ENCODE measurements at regions not wholly inside any gene's neighbourhood (a gene's known extent, or its start where the extent isn't known, plus 50 kb on each side); places are given as distances from the start of the nearest gene placed in this dataset.

DNA sequence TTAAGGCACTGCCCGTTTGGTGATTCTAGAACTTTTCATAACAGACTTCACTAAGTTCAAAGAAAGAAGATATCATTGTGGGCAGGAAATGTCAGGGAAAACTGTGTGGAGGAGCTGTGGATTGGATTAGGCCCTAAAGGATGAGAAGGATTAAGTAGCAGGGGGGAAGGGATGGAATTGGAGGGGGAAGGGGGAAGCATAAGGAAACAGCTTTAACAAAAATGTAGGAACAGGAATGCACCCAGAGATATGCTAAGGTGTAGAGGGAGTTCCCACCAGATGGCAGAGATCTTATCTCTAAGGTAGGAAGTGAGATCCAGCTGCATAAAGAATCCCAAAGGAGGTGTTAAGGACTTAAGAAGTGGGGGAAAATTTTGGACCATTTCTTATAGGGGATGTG lies 114.5 kb downstream of the LARP7 start:
- H3K36me3 Mint-ChIP-seq, result no peaks in the 10 kb centered on the region
- POLR2A ChIA-PET, result no interaction called here
- peaks cover 2% of the 10 kb centered on the region for H3K4me1 Mint-ChIP-seq
- no peak overlapping the region for H3K4me3 Mint-ChIP-seq
- peaks cover 5% of the 10 kb centered on the region for H3K27me3 Mint-ChIP-seq
- no peaks in the 10 kb centered on the region for H3K9me3 Mint-ChIP-seq
- ATAC-seq (ENCODE audit: low read depth) (no peak), DNase-seq (no peak)
- no peak overlapping the region for H3K27ac Mint-ChIP-seq

GRCh38 chr4:112752061-112752460 lies 115.1 kb downstream of the LARP7 start:
- no peak overlapping the region for H3K4me3 Mint-ChIP-seq
- no peaks in the 10 kb centered on the region for H3K9me3 Mint-ChIP-seq
- ATAC-seq (ENCODE audit: low read depth) (no peak), DNase-seq (no peak)
- H3K27me3 Mint-ChIP-seq, result peaks cover 6% of the 10 kb centered on the region
- no peak overlapping the region for H3K27ac Mint-ChIP-seq
- peaks cover 2% of the 10 kb centered on the region for H3K4me1 Mint-ChIP-seq
- no peaks in the 10 kb centered on the region for H3K36me3 Mint-ChIP-seq
- POLR2A ChIA-PET, result no interaction called here

DNA sequence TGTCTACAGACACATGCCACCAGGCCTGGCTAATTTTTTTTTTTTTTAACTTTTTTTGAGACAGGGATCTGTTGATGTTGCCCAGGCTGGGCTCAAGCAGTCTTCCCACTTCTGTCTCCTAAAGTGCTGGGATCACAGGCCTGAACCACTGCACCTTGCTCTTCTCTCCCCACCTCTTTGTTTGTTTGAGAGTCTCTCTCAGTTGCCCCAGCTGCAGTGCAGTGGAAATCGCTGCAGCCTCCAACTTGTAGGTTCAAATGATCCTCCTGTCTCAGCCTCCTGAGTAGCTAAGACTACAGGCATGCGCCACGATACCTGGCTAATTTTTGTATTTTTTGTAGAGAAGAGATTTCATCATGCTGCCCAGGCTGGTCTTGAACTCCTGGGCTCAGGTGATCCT lies 115.6 kb downstream of the LARP7 start:
- H3K27me3 Mint-ChIP-seq, result peaks cover 6% of the 10 kb centered on the region
- ATAC-seq (ENCODE audit: low read depth) (no peak), DNase-seq (no peak)
- no peak overlapping the region for H3K27ac Mint-ChIP-seq
- no peak overlapping the region for H3K4me3 Mint-ChIP-seq
- POLR2A ChIA-PET, result no interaction called here
- H3K36me3 Mint-ChIP-seq, result no peaks in the 10 kb centered on the region
- no peaks in the 10 kb centered on the region for H3K9me3 Mint-ChIP-seq
- peaks cover 2% of the 10 kb centered on the region for H3K4me1 Mint-ChIP-seq

DNA sequence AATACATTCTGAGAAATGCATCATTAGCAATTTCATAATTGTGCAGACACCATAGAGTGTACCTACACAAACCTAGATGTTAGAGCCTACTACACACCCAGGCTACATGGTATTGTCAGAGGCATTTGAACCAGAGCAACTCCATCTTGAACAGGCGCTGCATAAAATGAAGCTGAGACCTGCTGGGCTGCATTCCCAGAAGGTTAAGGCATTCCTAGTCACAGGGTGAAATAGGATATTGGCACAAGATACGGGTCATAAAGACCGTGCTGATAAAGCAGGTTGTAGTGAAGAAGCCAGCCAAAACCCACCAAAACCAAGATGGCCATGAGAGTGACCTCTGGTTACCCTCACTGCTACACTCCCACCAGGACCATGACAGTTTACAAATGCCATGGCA lies 116.4 kb downstream of the LARP7 start:
- H3K4me1 Mint-ChIP-seq, result peaks cover 2% of the 10 kb centered on the region
- no peak overlapping the region for H3K4me3 Mint-ChIP-seq
- no peak for DNase-seq
- POLR2A ChIA-PET, result no interaction called here
- H3K27ac Mint-ChIP-seq, result no peak overlapping the region
- no peak for ATAC-seq (ENCODE audit: low read depth)
- H3K27me3 Mint-ChIP-seq, result peaks cover 7% of the 10 kb centered on the region
- no peaks in the 10 kb centered on the region for H3K36me3 Mint-ChIP-seq
- H3K9me3 Mint-ChIP-seq, result no peaks in the 10 kb centered on the region

GRCh38 chr4:112759313-112759712 lies 122.4 kb downstream of the LARP7 start:
- DNase-seq, result no peak
- Mint-ChIP-seq H3K27ac (no peak overlapping the region), H3K36me3 (no peaks in the 10 kb centered on the region), H3K4me3 (no peak overlapping the region), H3K4me1 (peaks cover 2% of the 10 kb centered on the region), H3K9me3 (no peaks in the 10 kb centered on the region), H3K27me3 (peaks cover 5% of the 10 kb centered on the region)
- POLR2A ChIA-PET, result no interaction called here
- no peak for ATAC-seq (ENCODE audit: low read depth)

DNA sequence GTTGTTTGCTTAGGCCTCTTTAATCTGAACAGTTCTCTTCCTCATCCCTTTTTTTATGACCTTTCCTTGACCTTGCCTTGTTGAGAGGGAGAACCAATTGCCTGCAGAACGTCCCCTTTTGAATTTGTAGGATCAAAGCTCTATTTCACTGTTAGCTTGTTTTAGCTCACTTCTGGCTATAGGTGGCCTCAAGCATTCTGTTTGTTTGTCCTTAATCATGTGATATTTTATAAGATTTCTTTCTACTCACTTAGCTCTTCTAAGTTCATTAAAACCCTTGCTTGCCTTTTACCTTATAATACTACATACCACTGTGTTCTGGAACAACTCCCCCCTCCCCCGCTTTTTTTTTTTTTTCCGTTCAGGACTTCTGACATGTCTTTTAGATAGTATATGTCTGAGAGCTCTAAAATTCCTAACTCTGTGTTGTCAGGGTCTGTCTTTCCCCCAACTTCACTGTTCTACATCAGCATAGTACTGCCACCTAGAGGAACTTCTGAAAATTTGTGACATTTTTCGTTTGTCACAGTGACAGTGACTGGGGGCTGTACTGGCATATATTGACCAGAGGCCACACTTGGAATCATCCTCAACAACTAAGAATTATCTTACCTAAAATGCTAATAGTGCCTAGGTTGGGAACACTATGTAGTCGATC lies 128.5 kb downstream of the LARP7 start:
- Mint-ChIP-seq H3K36me3 (no peaks in the 10 kb centered on the region), H3K4me1 (no peaks in the 10 kb centered on the region), H3K4me3 (no peak overlapping the region), H3K27me3 (peaks cover 2% of the 10 kb centered on the region), H3K27ac (no peak overlapping the region), H3K9me3 (no peaks in the 10 kb centered on the region)
- ATAC-seq (ENCODE audit: low read depth), result peak; percentile 54
- POLR2A ChIA-PET, result no interaction called here
- DNase-seq, result no peak

- no peaks in the 10 kb centered on the region for H3K9me3 Mint-ChIP-seq
- peaks cover 2% of the 10 kb centered on the region for H3K27me3 Mint-ChIP-seq
- H3K36me3 Mint-ChIP-seq, result no peaks in the 10 kb centered on the region
- DNase-seq (no peak), ATAC-seq (ENCODE audit: low read depth) (no peak)
- H3K27ac Mint-ChIP-seq, result no peak overlapping the region
- H3K4me3 Mint-ChIP-seq, result no peak overlapping the region
- POLR2A ChIA-PET, result interaction anchor here (0.7 kb wide), 1 partner anchor 20 kb away, joined by 3 read pairs; no protein-coding TSS in a partner anchor
- no peaks in the 10 kb centered on the region for H3K4me1 Mint-ChIP-seq
These were observed 129.5 kb downstream of the LARP7 start for GRCh38 chr4:112766422-112766821.

DNA sequence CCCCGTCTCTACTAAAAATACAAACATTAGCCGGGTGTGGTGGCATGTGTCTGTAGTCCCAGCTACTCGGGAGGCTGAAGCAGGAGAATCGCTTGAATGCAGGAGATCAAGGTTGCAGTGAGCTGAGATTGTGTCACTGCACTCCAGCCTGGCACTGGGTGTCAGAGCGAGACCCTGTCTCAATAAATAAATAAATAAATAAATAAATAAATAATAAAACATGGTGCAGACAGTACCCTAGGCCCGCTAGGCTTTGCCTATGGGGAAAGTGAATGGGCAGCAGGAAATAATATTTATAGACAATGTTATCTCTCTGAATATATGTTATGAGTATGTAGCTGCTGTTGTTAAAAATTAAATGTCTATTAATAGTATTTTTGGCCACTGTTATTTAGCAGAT lies 130.4 kb downstream of the LARP7 start:
- Mint-ChIP-seq H3K27ac (no peak overlapping the region), H3K27me3 (peaks cover 2% of the 10 kb centered on the region), H3K4me1 (no peaks in the 10 kb centered on the region), H3K9me3 (no peaks in the 10 kb centered on the region), H3K36me3 (no peaks in the 10 kb centered on the region), H3K4me3 (no peak overlapping the region)
- DNase-seq (no peak), ATAC-seq (ENCODE audit: low read depth) (no peak)
- POLR2A ChIA-PET, result no interaction called here

GRCh38 chr4:112770114-112770513 lies 133.2 kb downstream of the LARP7 start:
- no peaks in the 10 kb centered on the region for H3K36me3 Mint-ChIP-seq

GRCh38 chr4:112775801-112776200 lies 138.9 kb downstream of the LARP7 start:
- H3K27ac Mint-ChIP-seq, result no peak overlapping the region
- peaks cover 6% of the 10 kb centered on the region for H3K27me3 Mint-ChIP-seq
- H3K9me3 Mint-ChIP-seq, result no peaks in the 10 kb centered on the region
- ATAC-seq (ENCODE audit: low read depth) (no peak), DNase-seq (no peak)
- POLR2A ChIA-PET, result no interaction called here
- H3K36me3 Mint-ChIP-seq, result no peaks in the 10 kb centered on the region
- no peak overlapping the region for H3K4me3 Mint-ChIP-seq
- no peaks in the 10 kb centered on the region for H3K4me1 Mint-ChIP-seq

More at GRCh38 chr4:112770114-112770513, 133.2 kb downstream of the LARP7 start:
- Mint-ChIP-seq H3K27me3 (peaks cover 2% of the 10 kb centered on the region), H3K9me3 (no peaks in the 10 kb centered on the region), H3K4me3 (no peak overlapping the region), H3K27ac (no peak overlapping the region), H3K4me1 (no peaks in the 10 kb centered on the region)
- ATAC-seq (ENCODE audit: low read depth) (no peak), DNase-seq (no peak)
- POLR2A ChIA-PET, result no interaction called here

GRCh38 chr4:112776535-112776934 lies 139.6 kb downstream of the LARP7 start:
- POLR2A ChIA-PET, result no interaction called here
- Mint-ChIP-seq H3K36me3 (no peaks in the 10 kb centered on the region), H3K4me1 (no peaks in the 10 kb centered on the region), H3K4me3 (no peak overlapping the region), H3K27ac (no peak overlapping the region), H3K27me3 (peaks cover 6% of the 10 kb centered on the region), H3K9me3 (no peaks in the 10 kb centered on the region)
- DNase-seq (no peak), ATAC-seq (ENCODE audit: low read depth) (no peak)

- DNase-seq, result no peak
- Mint-ChIP-seq H3K9me3 (no peaks in the 10 kb centered on the region), H3K36me3 (no peaks in the 10 kb centered on the region), H3K4me3 (no peak overlapping the region), H3K27me3 (peaks cover 6% of the 10 kb centered on the region), H3K4me1 (no peaks in the 10 kb centered on the region), H3K27ac (no peak overlapping the region)
- POLR2A ChIA-PET, result no interaction called here
- no peak for ATAC-seq (ENCODE audit: low read depth)
These were observed 141.6 kb downstream of the LARP7 start for GRCh38 chr4:112778520-112778919.

- Mint-ChIP-seq H3K4me1 (no peaks in the 10 kb centered on the region), H3K4me3 (no peak overlapping the region), H3K9me3 (no peaks in the 10 kb centered on the region), H3K36me3 (no peaks in the 10 kb centered on the region), H3K27me3 (peaks cover 10% of the 10 kb centered on the region), H3K27ac (no peak overlapping the region)
- DNase-seq (no peak), ATAC-seq (ENCODE audit: low read depth) (no peak)
- POLR2A ChIA-PET, result no interaction called here
These were observed 156.1 kb downstream of the LARP7 start for GRCh38 chr4:112793033-112793432.

DNA sequence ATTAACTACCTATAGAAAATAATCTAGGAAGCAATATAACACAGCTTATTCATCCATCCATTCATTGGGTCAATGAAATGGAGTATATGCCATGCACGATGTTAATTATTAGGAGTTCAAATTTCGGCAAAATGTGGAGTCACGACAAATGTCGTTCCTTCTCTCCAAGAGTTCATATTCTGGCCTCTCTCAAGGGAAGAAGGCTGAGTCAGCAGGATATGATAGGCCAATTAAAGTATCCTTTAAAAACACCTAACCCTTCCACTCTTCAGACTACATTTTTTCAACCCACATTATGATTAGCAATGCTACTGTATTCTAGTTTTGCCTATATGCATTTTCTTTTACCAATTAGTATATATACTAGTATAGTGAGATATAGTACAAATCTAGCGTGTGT lies 163.1 kb downstream of the LARP7 start:
- H3K36me3 Mint-ChIP-seq, result no peaks in the 10 kb centered on the region

GRCh38 chr4:112801341-112801740 lies 164.4 kb downstream of the LARP7 start:
- Mint-ChIP-seq H3K4me1 (no peaks in the 10 kb centered on the region), H3K4me3 (no peak overlapping the region), H3K36me3 (no peaks in the 10 kb centered on the region), H3K9me3 (no peaks in the 10 kb centered on the region), H3K27ac (no peak overlapping the region), H3K27me3 (peaks cover 10% of the 10 kb centered on the region)
- DNase-seq (no peak), ATAC-seq (ENCODE audit: low read depth) (no peak)
- POLR2A ChIA-PET, result no interaction called here

More for the DNA sequence above, 163.1 kb downstream of the LARP7 start:
- ATAC-seq (ENCODE audit: low read depth) (no peak), DNase-seq (no peak)
- Mint-ChIP-seq H3K27ac (no peak overlapping the region), H3K27me3 (peaks cover 10% of the 10 kb centered on the region), H3K4me1 (no peaks in the 10 kb centered on the region), H3K9me3 (no peaks in the 10 kb centered on the region), H3K4me3 (no peak overlapping the region)
- POLR2A ChIA-PET, result no interaction called here
